Activated T-helper 17 cell treated with anti-CD3 and anti-CD28 coated beads, Interleukin-2, amount 50 U/mL, for 72 hours (primary cell): ENCODE measurements at regions not wholly inside any gene's neighbourhood (a gene's known extent, or its start where the extent isn't known, plus 50 kb on each side); places are given as distances from the start of the nearest gene placed in this dataset.

Experiments
- ATAC-seq: fragments of 150-1000 bp; cut with Tn5 transposase; replicated peaks from 2 replicates; pipeline ENCODE4 v1.10.0; 2021; ENCODE audit warnings: mild to moderate bottlenecking, moderate library complexity
- H3K27ac Mint-ChIP-seq: one replicate; pipeline ENCODE4 v1.8.0; 2022; ENCODE audit warnings: mixed read lengths
- H3K27me3 Mint-ChIP-seq: one replicate; pipeline ENCODE4 v1.8.0; 2022; ENCODE audit warnings: mixed read lengths
- H3K36me3 Mint-ChIP-seq: one replicate; pipeline ENCODE4 v1.8.0; 2022; ENCODE audit warnings: low read depth, mild to moderate bottlenecking, mixed read lengths
- H3K4me1 Mint-ChIP-seq: one replicate; pipeline ENCODE4 v1.8.0; 2022; ENCODE audit warnings: mixed read lengths
- H3K4me3 Mint-ChIP-seq: one replicate; pipeline ENCODE4 v1.8.0; 2022; ENCODE audit warnings: mild to moderate bottlenecking, mixed read lengths
- H3K9me3 Mint-ChIP-seq: one replicate; pipeline ENCODE4 v1.8.0; 2022; ENCODE audit warnings: mixed read lengths

- Mint-ChIP-seq H3K4me1 (no peaks in the 10 kb centered on the region), H3K36me3 (no peaks in the 10 kb centered on the region), H3K9me3 (no peaks in the 10 kb centered on the region), H3K27me3 (peaks cover 7% of the 10 kb centered on the region), H3K4me3 (no peak overlapping the region), H3K27ac (no peak overlapping the region)
- no peak for ATAC-seq
Observed at GRCh38 chr15:58261368-58261767, 123.2 kb downstream of the AQP9 start.

GRCh38 chr15:58264053-58264971 lies 126.1 kb downstream of the AQP9 start:
- no peak for ATAC-seq
- Mint-ChIP-seq H3K36me3 (no peaks in the 10 kb centered on the region), H3K27ac (no peak overlapping the region), H3K4me3 (no peak overlapping the region), H3K9me3 (no peaks in the 10 kb centered on the region), H3K27me3 (peaks cover 4% of the 10 kb centered on the region), H3K4me1 (no peaks in the 10 kb centered on the region)

- Mint-ChIP-seq H3K27me3 (peaks cover 4% of the 10 kb centered on the region), H3K9me3 (no peaks in the 10 kb centered on the region), H3K4me1 (peaks cover 5% of the 10 kb centered on the region), H3K27ac (no peak overlapping the region), H3K4me3 (no peak overlapping the region), H3K36me3 (no peaks in the 10 kb centered on the region)
- ATAC-seq, result no peak
Observed at GRCh38 chr15:58267051-58267450, 128.9 kb downstream of the AQP9 start.

GRCh38 chr15:58268746-58269267 lies 130.6 kb downstream of the AQP9 start:
- Mint-ChIP-seq H3K27me3 (peaks cover 4% of the 10 kb centered on the region), H3K4me1 (peaks cover 5% of the 10 kb centered on the region)
- no peak for ATAC-seq

GRCh38 chr15:58269455-58270414 lies 131.6 kb downstream of the AQP9 start:
- Mint-ChIP-seq H3K27ac (no peak overlapping the region), H3K36me3 (no peaks in the 10 kb centered on the region), H3K9me3 (no peaks in the 10 kb centered on the region), H3K4me3 (no peak overlapping the region), H3K27me3 (peaks cover 4% of the 10 kb centered on the region), H3K4me1 (peaks cover 5% of the 10 kb centered on the region)
- ATAC-seq, result peak; percentile 55

More at GRCh38 chr15:58268746-58269267, 130.6 kb downstream of the AQP9 start:
- no peaks in the 10 kb centered on the region for H3K36me3 Mint-ChIP-seq
- no peak overlapping the region for H3K27ac Mint-ChIP-seq
- H3K4me3 Mint-ChIP-seq, result no peak overlapping the region
- no peaks in the 10 kb centered on the region for H3K9me3 Mint-ChIP-seq

GRCh38 chr15:58271410-58271809 lies 133.2 kb downstream of the AQP9 start:
- Mint-ChIP-seq H3K4me1 (peaks cover 5% of the 10 kb centered on the region), H3K9me3 (no peaks in the 10 kb centered on the region), H3K27me3 (no peaks in the 10 kb centered on the region), H3K27ac (no peak overlapping the region), H3K36me3 (no peaks in the 10 kb centered on the region), H3K4me3 (no peak overlapping the region)
- no peak for ATAC-seq

- H3K4me3 Mint-ChIP-seq, result no peak overlapping the region
- peaks cover 5% of the 10 kb centered on the region for H3K4me1 Mint-ChIP-seq
- H3K27me3 Mint-ChIP-seq, result no peaks in the 10 kb centered on the region
- no peak for ATAC-seq
- H3K9me3 Mint-ChIP-seq, result no peaks in the 10 kb centered on the region
- H3K27ac Mint-ChIP-seq, result no peak overlapping the region
- no peaks in the 10 kb centered on the region for H3K36me3 Mint-ChIP-seq
Observed at GRCh38 chr15:58273104-58273503, 134.9 kb downstream of the AQP9 start.

- no peaks in the 10 kb centered on the region for H3K36me3 Mint-ChIP-seq
- ATAC-seq, result no peak
- peaks cover 6% of the 10 kb centered on the region for H3K27me3 Mint-ChIP-seq
- H3K27ac Mint-ChIP-seq, result no peak overlapping the region
- H3K4me1 Mint-ChIP-seq, result no peaks in the 10 kb centered on the region
- no peak overlapping the region for H3K4me3 Mint-ChIP-seq
- no peaks in the 10 kb centered on the region for H3K9me3 Mint-ChIP-seq
Observed at GRCh38 chr15:58274885-58275284, 136.7 kb downstream of the AQP9 start.

- H3K4me3 Mint-ChIP-seq, result no peak overlapping the region
- no peak for ATAC-seq
- no peak overlapping the region for H3K27ac Mint-ChIP-seq
- H3K36me3 Mint-ChIP-seq, result no peaks in the 10 kb centered on the region
- no peaks in the 10 kb centered on the region for H3K4me1 Mint-ChIP-seq
- peaks cover 6% of the 10 kb centered on the region for H3K27me3 Mint-ChIP-seq
- no peaks in the 10 kb centered on the region for H3K9me3 Mint-ChIP-seq
Observed at GRCh38 chr15:58275785-58276184, 137.6 kb downstream of the AQP9 start.

- Mint-ChIP-seq H3K27ac (no peak overlapping the region), H3K4me1 (no peaks in the 10 kb centered on the region), H3K4me3 (no peak overlapping the region), H3K9me3 (no peaks in the 10 kb centered on the region), H3K27me3 (peaks cover 10% of the 10 kb centered on the region), H3K36me3 (no peaks in the 10 kb centered on the region)
- ATAC-seq, result no peak
Observed at GRCh38 chr15:58276924-58277323, 138.7 kb downstream of the AQP9 start.

GRCh38 chr15:58277333-58277732 lies 139.2 kb downstream of the AQP9 start:
- H3K4me1 Mint-ChIP-seq, result no peaks in the 10 kb centered on the region
- no peaks in the 10 kb centered on the region for H3K36me3 Mint-ChIP-seq
- no peak for ATAC-seq
- peaks cover 10% of the 10 kb centered on the region for H3K27me3 Mint-ChIP-seq
- no peak overlapping the region for H3K4me3 Mint-ChIP-seq
- H3K27ac Mint-ChIP-seq, result no peak overlapping the region
- no peaks in the 10 kb centered on the region for H3K9me3 Mint-ChIP-seq

GRCh38 chr15:58279106-58279505 lies 140.9 kb downstream of the AQP9 start:
- peaks cover 10% of the 10 kb centered on the region for H3K27me3 Mint-ChIP-seq
- ATAC-seq, result no peak
- H3K9me3 Mint-ChIP-seq, result no peaks in the 10 kb centered on the region
- no peaks in the 10 kb centered on the region for H3K4me1 Mint-ChIP-seq
- H3K4me3 Mint-ChIP-seq, result no peak overlapping the region
- H3K36me3 Mint-ChIP-seq, result no peaks in the 10 kb centered on the region
- no peak overlapping the region for H3K27ac Mint-ChIP-seq

- H3K4me3 Mint-ChIP-seq, result no peak overlapping the region
- H3K9me3 Mint-ChIP-seq, result no peaks in the 10 kb centered on the region
- H3K4me1 Mint-ChIP-seq, result no peaks in the 10 kb centered on the region
- H3K36me3 Mint-ChIP-seq, result no peaks in the 10 kb centered on the region
- ATAC-seq, result no peak
- H3K27me3 Mint-ChIP-seq, result peaks cover 10% of the 10 kb centered on the region
- no peak overlapping the region for H3K27ac Mint-ChIP-seq
Observed at GRCh38 chr15:58279654-58280053, 141.5 kb downstream of the AQP9 start.

GRCh38 chr15:58282060-58282708 lies 144.0 kb downstream of the AQP9 start:
- ATAC-seq, result no peak
- H3K4me1 Mint-ChIP-seq, result no peaks in the 10 kb centered on the region
- no peaks in the 10 kb centered on the region for H3K36me3 Mint-ChIP-seq
- no peak overlapping the region for H3K4me3 Mint-ChIP-seq
- H3K27ac Mint-ChIP-seq, result no peak overlapping the region
- no peaks in the 10 kb centered on the region for H3K9me3 Mint-ChIP-seq
- peaks cover 10% of the 10 kb centered on the region for H3K27me3 Mint-ChIP-seq
